SK-N-SH (cell line): ENCODE measurements at regions not wholly inside any gene's neighbourhood (a gene's known extent, or its start where the extent isn't known, plus 50 kb on each side); places are given as distances from the start of the nearest gene placed in this dataset.

Source experiments
- CTCF ChIA-PET: fragments of 300-600, 350-600 bp; formaldehyde crosslinking; extraction: SDS; loops from one replicate; lab custom pipeline; 2021; lab: Yijun Ruan, JAX
- POLR2A ChIA-PET: fragments of 350-600 bp; sonication (Branson Sonifier 250); formaldehyde crosslinking; extraction: SDS; loops from one replicate; lab custom pipeline; 2020; ENCODE audit warnings: antibody characterized with exemption, inconsistent platforms; lab: Yijun Ruan, JAX
- DNase-seq: peaks from one replicate; pipeline ENCODE4 v3.0.0; 2012
- H2AFZ ChIP-seq: fragments of 200-600 bp; sonication (generic); 2 replicates; pipeline ENCODE4 v1.8.1; 2016; ENCODE audit warnings: antibody characterized with exemption, mild to moderate bottlenecking, low read depth
- H3F3A ChIP-seq: fragments of 200-600 bp; sonication (generic); replicated peaks from 2 replicates; pipeline ENCODE3; 2016; ENCODE audit warnings: antibody characterized with exemption, mild to moderate bottlenecking; ENCODE audit not compliant: insufficient read depth
- H3K27ac ChIP-seq, 2 experiments: fragments of 200-500 bp in 1 of 2; fragments of 200-600 bp in 1 of 2; sonication (Bioruptor generic) in 1 of 2; sonication (generic), shearing (Covaris generic) in 1 of 2; 2 replicates each; pipeline versions ENCODE4 v1.5.1 to v1.6.1; 2014 to 2016; ENCODE audit warnings: low read depth in 2 of 2, inconsistent platforms in 1 of 2, low read length in 1 of 2, mild to moderate bottlenecking in 1 of 2, mixed read lengths in 1 of 2
- H3K27me3 ChIP-seq: fragments of 200-600 bp; sonication (generic), shearing (Covaris generic); 2 replicates; pipeline ENCODE4 v1.6.1; 2016; ENCODE audit warnings: mixed run types; ENCODE audit not compliant: insufficient read depth
- H3K36me3 ChIP-seq, 2 experiments: fragments of 200-500 bp in 1 of 2; fragments of 200-600 bp in 1 of 2; sonication (Bioruptor generic) in 1 of 2; sonication (generic) in 1 of 2; replicated peaks in 1 of 2; 2 replicates each; pipeline versions ENCODE3 to v1.5.1; 2014 to 2016; ENCODE audit warnings: low read length in 1 of 2, mild to moderate bottlenecking in 1 of 2; ENCODE audit not compliant: insufficient read depth in 2 of 2, control insufficient read depth in 1 of 2
- H3K4me1 ChIP-seq, 2 experiments: fragments of 200-500 bp in 1 of 2; fragments of 200-600 bp in 1 of 2; sonication (Bioruptor generic) in 1 of 2; sonication (generic), shearing (Covaris generic) in 1 of 2; 2 replicates each; pipeline versions ENCODE4 v1.5.1 to v1.6.1; 2014 to 2016; ENCODE audit warnings: low read depth in 1 of 2, low read length in 1 of 2, mixed run types in 1 of 2; ENCODE audit not compliant: insufficient read depth in 2 of 2, control insufficient read depth in 1 of 2
- H3K4me2 ChIP-seq: fragments of 200-600 bp; sonication (generic), shearing (Covaris generic); 2 replicates; pipeline ENCODE4 v1.6.1; 2017; ENCODE audit warnings: mixed run types
- H3K4me3 ChIP-seq, 2 experiments: fragments of 200-500 bp in 1 of 2; fragments of 200-600 bp in 1 of 2; sonication (Bioruptor generic) in 1 of 2; sonication (generic), shearing (Covaris generic) in 1 of 2; 2 replicates each; pipeline versions ENCODE4 v1.5.1 to v1.8.1; 2014 to 2016; ENCODE audit warnings: low read depth in 2 of 2, inconsistent platforms in 1 of 2, low read length in 1 of 2, mild to moderate bottlenecking in 1 of 2, mixed read lengths in 1 of 2, moderate library complexity in 1 of 2
- H3K79me2 ChIP-seq: fragments of 200-600 bp; sonication (generic); 2 replicates; pipeline ENCODE4 v1.8.1; 2017; ENCODE audit warnings: mild to moderate bottlenecking; ENCODE audit not compliant: insufficient read depth
- H3K9ac ChIP-seq: fragments of 200-600 bp; sonication (generic); 2 replicates; pipeline ENCODE4 v1.6.1; 2017; ENCODE audit warnings: mixed run types
- H3K9me2 ChIP-seq: fragments of 200-600 bp; sonication (generic); 2 replicates; pipeline ENCODE4 v1.6.1; 2017; ENCODE audit warnings: mixed run types
- H3K9me3 ChIP-seq: fragments of 200-600 bp; sonication (generic); 2 replicates; pipeline ENCODE4 v1.6.1; 2017; ENCODE audit warnings: mixed run types, mild to moderate bottlenecking, moderate library complexity
- H4K20me1 ChIP-seq: fragments of 200-600 bp; sonication (generic); 2 replicates; pipeline ENCODE4 v1.6.1; 2017; ENCODE audit warnings: mild to moderate bottlenecking, mixed run types; ENCODE audit not compliant: insufficient read depth
- CHD2 ChIP-seq: fragments of 150-350 bp; IDR thresholded peaks from 2 replicates; pipeline ENCODE4 v1.6.1; 2018; ENCODE audit warnings: low read length; ENCODE audit not compliant: partially characterized antibody
- ELF1 ChIP-seq: IDR thresholded peaks from 2 replicates; pipeline ENCODE4 v1.4.0; 2012
- EP300 ChIP-seq, 2 experiments: IDR thresholded peaks; 2 replicates each; pipeline versions ENCODE4 v1.4.0 to v1.6.1; 2012; ENCODE audit warnings: borderline replicate concordance in 1 of 2, low read depth in 1 of 2, low read length in 1 of 2
- EZH2phosphoT487 ChIP-seq: fragments of 200-600 bp; sonication (generic); IDR thresholded peaks from 2 replicates; pipeline ENCODE4 v1.6.1; 2017; ENCODE audit warnings: low read depth, mixed run types, mild to moderate bottlenecking, antibody characterized with exemption, moderate library complexity, borderline replicate concordance
- FOSL2 ChIP-seq: IDR thresholded peaks from 2 replicates; pipeline ENCODE4 v1.4.0; 2012; ENCODE audit warnings: low read depth, mild to moderate bottlenecking, moderate library complexity, borderline replicate concordance
- FOXJ3 ChIP-seq: sonication (generic); formaldehyde crosslinking; IDR thresholded peaks from 2 replicates; pipeline ENCODE4 v1.5.1; 2020; ENCODE audit warnings: mild to moderate bottlenecking, missing genetic modification reagents
- GABPA ChIP-seq: IDR thresholded peaks from 2 replicates; pipeline ENCODE4 v1.4.0; 2012; ENCODE audit warnings: low read depth, mild to moderate bottlenecking
- GATA2 ChIP-seq: sonication (generic); formaldehyde crosslinking; IDR thresholded peaks from 2 replicates; pipeline ENCODE4 v1.5.0; 2020; ENCODE audit warnings: mild to moderate bottlenecking, missing genetic modification reagents
- NFIC ChIP-seq: IDR thresholded peaks from 2 replicates; pipeline ENCODE4 v1.4.0; 2012; ENCODE audit warnings: borderline replicate concordance
- NRF1 ChIP-seq: IDR thresholded peaks from 2 replicates; pipeline ENCODE4 v1.6.1; 2012; ENCODE audit warnings: low read depth, mild to moderate bottlenecking, low read length
- POLR2AphosphoS5 ChIP-seq: IDR thresholded peaks from 2 replicates; pipeline ENCODE4 v1.6.1; 2012; ENCODE audit warnings: low read depth, low read length
- RAD21 ChIP-seq: IDR thresholded peaks from 2 replicates; pipeline ENCODE4 v1.6.1; 2012; ENCODE audit warnings: mild to moderate bottlenecking, low read length
- RFX5 ChIP-seq: IDR thresholded peaks from 2 replicates; pipeline ENCODE4 v1.6.1; 2012; ENCODE audit warnings: mild to moderate bottlenecking, improper control_type of control experiment, low read length
- RXRA ChIP-seq: IDR thresholded peaks from 2 replicates; pipeline ENCODE4 v1.4.0; 2012; ENCODE audit warnings: low read depth, mild to moderate bottlenecking, borderline replicate concordance
- SMC3 ChIP-seq: IDR thresholded peaks from 2 replicates; pipeline ENCODE4 v1.6.1; 2012; ENCODE audit warnings: low read depth, low read length, improper control_type of control experiment
- TAF1 ChIP-seq: IDR thresholded peaks from 2 replicates; pipeline ENCODE4 v1.6.1; 2012; ENCODE audit warnings: low read depth, mild to moderate bottlenecking, low read length, moderate library complexity, borderline replicate concordance
- TCF12 ChIP-seq: IDR thresholded peaks from 2 replicates; pipeline ENCODE4 v1.4.0; 2012
- TEAD4 ChIP-seq: IDR thresholded peaks from 2 replicates; pipeline ENCODE4 v1.4.0; 2012; ENCODE audit warnings: mild to moderate bottlenecking, borderline replicate concordance; ENCODE audit not compliant: insufficient read depth
- WGBS: methylation state at CpG from one replicate; pipeline ENCODE4 v1.1.6; 2017; ENCODE audit warnings: low lambda C conversion rate; 5-methylcytosine and 5-hydroxymethylcytosine counted together
- TF ChIP-seq, protein P1 (sequence below): fragments of 200-600 bp; sonication (generic); IDR thresholded peaks from 2 replicates; pipeline ENCODE4 v1.6.1; 2017; ENCODE audit warnings: antibody characterized with exemption, mild to moderate bottlenecking, moderate library complexity
- TF ChIP-seq, protein P2 (sequence below): IDR thresholded peaks from 2 replicates; pipeline ENCODE4; 2012
- TF ChIP-seq, protein P3 (sequence below): IDR thresholded peaks from 2 replicates; pipeline ENCODE4 v1.4.0; 2012; ENCODE audit warnings: low read depth, borderline replicate concordance
- TF ChIP-seq, protein P4 (sequence below): IDR thresholded peaks from 2 replicates; pipeline ENCODE4 v1.4.0; 2012; ENCODE audit warnings: low read depth, borderline replicate concordance

DNA sequence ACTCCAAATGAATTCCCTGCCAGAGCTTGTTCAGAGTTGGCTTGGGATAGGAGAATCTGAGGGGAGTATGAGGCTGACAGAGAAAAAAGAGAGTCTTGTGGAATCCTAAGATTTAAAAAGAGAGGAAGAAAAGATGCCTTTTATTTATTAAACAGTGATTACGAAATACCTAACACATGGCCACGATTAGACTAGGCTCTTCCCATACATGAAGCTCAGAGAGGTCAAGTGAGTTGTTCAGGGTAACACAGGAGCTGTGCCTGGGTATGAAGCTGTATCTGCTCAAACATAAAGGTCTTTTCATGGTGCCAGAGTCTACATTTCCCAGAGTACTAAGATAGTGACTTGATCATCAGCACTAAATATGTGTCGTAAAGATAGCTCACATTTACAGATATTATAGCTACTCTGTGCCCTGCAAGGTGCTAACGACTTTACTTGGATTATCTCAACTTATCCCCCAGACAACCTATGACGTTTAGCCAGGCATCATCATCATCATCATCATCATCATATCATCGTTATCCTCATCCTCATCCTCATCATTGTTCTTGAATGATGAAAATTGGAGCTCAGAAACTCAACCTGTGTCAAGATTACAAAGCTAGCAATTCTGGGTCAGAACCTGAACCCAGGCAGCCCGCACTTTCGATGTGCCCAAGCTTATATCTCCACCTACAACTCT is 500.8 kb downstream of the NPIPA7 start:
- CTCF ChIA-PET: interaction anchor here (1.2 kb wide), 1 partner anchor 19 kb away, joined by 4 read pairs; no protein-coding TSS in a partner anchor
- Histone ChIP-seq H3K79me2 (no peaks in the 10 kb centered on the region), H3K9me2 (no peaks in the 10 kb centered on the region), H3K9ac (no peak overlapping the region), H3K4me1 (no peaks in the 10 kb centered on the region), H3K36me3 (no peaks in the 10 kb centered on the region), H3K27ac (no peak overlapping the region), H3K4me2 (no peak overlapping the region), H3F3A (no peaks in the 10 kb centered on the region), H3K4me3 (no peak overlapping the region), H3K27me3 (no peaks in the 10 kb centered on the region), H2AFZ (no peak overlapping the region), H4K20me1 (no peaks in the 10 kb centered on the region), H3K9me3 (no peaks in the 10 kb centered on the region)
- no peak for DNase-seq
- POLR2A ChIA-PET: no interaction called here
- 24% methylated on average over 8 of the region's 8 CpGs for WGBS
- TF ChIP-seq NFIC (no peak), GATA2 (no peak), EP300 (IDR thresholded peaks at IDR 0.05; ENCODE audit: borderline replicate concordance in 1 of 2, low read depth in 1 of 2, low read length in 1 of 2) (no peak), GABPA (no peak), FOSL2 (no peak), RFX5 (no peak), EZH2phosphoT487 (no peak), FOXJ3 (CRISPR knock-in tag) (no peak)
- TF ChIP-seq, protein P1, sequence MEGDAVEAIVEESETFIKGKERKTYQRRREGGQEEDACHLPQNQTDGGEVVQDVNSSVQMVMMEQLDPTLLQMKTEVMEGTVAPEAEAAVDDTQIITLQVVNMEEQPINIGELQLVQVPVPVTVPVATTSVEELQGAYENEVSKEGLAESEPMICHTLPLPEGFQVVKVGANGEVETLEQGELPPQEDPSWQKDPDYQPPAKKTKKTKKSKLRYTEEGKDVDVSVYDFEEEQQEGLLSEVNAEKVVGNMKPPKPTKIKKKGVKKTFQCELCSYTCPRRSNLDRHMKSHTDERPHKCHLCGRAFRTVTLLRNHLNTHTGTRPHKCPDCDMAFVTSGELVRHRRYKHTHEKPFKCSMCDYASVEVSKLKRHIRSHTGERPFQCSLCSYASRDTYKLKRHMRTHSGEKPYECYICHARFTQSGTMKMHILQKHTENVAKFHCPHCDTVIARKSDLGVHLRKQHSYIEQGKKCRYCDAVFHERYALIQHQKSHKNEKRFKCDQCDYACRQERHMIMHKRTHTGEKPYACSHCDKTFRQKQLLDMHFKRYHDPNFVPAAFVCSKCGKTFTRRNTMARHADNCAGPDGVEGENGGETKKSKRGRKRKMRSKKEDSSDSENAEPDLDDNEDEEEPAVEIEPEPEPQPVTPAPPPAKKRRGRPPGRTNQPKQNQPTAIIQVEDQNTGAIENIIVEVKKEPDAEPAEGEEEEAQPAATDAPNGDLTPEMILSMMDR: no peak

DNA sequence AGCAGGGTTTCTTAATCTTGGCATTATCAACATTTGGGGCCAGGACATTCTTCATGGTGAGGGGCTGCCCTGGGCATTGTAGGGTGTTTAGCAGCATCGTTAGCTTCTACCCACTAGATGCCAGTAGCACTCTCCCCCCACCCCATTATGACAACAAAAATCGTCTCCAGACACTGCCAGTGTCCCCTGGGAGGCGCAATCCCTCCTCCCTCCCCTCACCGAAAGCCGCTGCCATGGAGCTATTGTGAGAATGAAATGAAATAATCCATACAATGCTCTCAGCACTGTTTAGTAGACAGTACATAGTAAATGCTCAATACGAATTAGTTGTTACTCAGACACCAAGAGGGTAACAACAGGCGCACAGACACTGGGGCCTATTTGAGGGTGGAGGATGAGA is 502.9 kb downstream of the NPIPA7 start:
- no peaks in the 10 kb centered on the region for H3K9me2 ChIP-seq
- no peaks in the 10 kb centered on the region for H3K36me3 ChIP-seq
- no peaks in the 10 kb centered on the region for H3K9me3 ChIP-seq
- no peaks in the 10 kb centered on the region for H3F3A ChIP-seq
- no peak overlapping the region for H3K27ac ChIP-seq
- DNase-seq: no peak
- H3K9ac ChIP-seq: no peak overlapping the region
- no peak overlapping the region for H3K4me3 ChIP-seq
- no peak overlapping the region for H2AFZ ChIP-seq
- no peaks in the 10 kb centered on the region for H4K20me1 ChIP-seq
- no peaks in the 10 kb centered on the region for H3K27me3 ChIP-seq
- 36% methylated on average over 7 of the region's 7 CpGs for WGBS
- no peaks in the 10 kb centered on the region for H3K4me1 ChIP-seq
- no peaks in the 10 kb centered on the region for H3K79me2 ChIP-seq
- ChIA-PET POLR2A (no interaction called here), CTCF (no interaction called here)
- TF ChIP-seq, protein P2, sequence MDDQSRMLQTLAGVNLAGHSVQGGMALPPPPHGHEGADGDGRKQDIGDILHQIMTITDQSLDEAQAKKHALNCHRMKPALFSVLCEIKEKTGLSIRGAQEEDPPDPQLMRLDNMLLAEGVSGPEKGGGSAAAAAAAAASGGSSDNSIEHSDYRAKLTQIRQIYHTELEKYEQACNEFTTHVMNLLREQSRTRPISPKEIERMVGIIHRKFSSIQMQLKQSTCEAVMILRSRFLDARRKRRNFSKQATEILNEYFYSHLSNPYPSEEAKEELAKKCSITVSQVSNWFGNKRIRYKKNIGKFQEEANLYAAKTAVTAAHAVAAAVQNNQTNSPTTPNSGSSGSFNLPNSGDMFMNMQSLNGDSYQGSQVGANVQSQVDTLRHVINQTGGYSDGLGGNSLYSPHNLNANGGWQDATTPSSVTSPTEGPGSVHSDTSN: no peak
- TF ChIP-seq GATA2 (no peak), NRF1 (no peak), RXRA (no peak), CHD2 (no peak), EZH2phosphoT487 (no peak), NFIC (no peak), ELF1 (no peak), POLR2AphosphoS5 (no peak), TAF1 (no peak), TEAD4 (no peak), GABPA (no peak), TCF12 (no peak), SMC3 (no peak), RAD21 (no peak), RFX5 (no peak)
- TF ChIP-seq, protein P3, sequence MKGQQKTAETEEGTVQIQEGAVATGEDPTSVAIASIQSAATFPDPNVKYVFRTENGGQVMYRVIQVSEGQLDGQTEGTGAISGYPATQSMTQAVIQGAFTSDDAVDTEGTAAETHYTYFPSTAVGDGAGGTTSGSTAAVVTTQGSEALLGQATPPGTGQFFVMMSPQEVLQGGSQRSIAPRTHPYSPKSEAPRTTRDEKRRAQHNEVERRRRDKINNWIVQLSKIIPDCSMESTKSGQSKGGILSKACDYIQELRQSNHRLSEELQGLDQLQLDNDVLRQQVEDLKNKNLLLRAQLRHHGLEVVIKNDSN: no peak
- TF ChIP-seq, protein P4, sequence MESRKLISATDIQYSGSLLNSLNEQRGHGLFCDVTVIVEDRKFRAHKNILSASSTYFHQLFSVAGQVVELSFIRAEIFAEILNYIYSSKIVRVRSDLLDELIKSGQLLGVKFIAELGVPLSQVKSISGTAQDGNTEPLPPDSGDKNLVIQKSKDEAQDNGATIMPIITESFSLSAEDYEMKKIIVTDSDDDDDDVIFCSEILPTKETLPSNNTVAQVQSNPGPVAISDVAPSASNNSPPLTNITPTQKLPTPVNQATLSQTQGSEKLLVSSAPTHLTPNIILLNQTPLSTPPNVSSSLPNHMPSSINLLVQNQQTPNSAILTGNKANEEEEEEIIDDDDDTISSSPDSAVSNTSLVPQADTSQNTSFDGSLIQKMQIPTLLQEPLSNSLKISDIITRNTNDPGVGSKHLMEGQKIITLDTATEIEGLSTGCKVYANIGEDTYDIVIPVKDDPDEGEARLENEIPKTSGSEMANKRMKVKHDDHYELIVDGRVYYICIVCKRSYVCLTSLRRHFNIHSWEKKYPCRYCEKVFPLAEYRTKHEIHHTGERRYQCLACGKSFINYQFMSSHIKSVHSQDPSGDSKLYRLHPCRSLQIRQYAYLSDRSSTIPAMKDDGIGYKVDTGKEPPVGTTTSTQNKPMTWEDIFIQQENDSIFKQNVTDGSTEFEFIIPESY: no peak
- no peak overlapping the region for H3K4me2 ChIP-seq
